K562 (cell line): ENCODE measurements at regions not wholly inside any gene's neighbourhood (a gene's known extent, or its start where the extent isn't known, plus 50 kb on each side); places are given as distances from the start of the nearest gene placed in this dataset.

Experiments
- ATAC-seq: fragments of 200-7000 bp; cut with Tn5 transposase; 3 replicates; pipeline ENCODE4 v1.9.1; 2020; ENCODE audit warnings: moderate library complexity
- BruUV-seq: library from RNA; stranded (reverse); fragments of 400-500 nt; replicated peaks from 2 replicates; lab custom pipeline; 2021; lab: Mats Ljungman, UMichigan
- CTCF ChIA-PET: fragments of 300-600 bp; formaldehyde crosslinking; extraction: SDS; loops from one replicate; lab custom pipeline; 2021; ENCODE audit warnings: low intra/inter-chr PET ratio; lab: Yijun Ruan, JAX
- POLR2A ChIA-PET: fragments of 300-600, 350-650 bp; sonication (Branson Sonifier 250); formaldehyde crosslinking; extraction: SDS; loops from one replicate; lab custom pipeline; 2021; ENCODE audit warnings: antibody characterized with exemption, inconsistent platforms; lab: Yijun Ruan, JAX
- DNase-seq, 4 experiments: peaks; one replicate each; pipeline versions ENCODE4 v3.0.0 to v3.0.0-alpha.2; 2011 to 2018; ENCODE audit warnings: low spot score in 3 of 4, mixed read lengths in 3 of 4; ENCODE audit errors: extremely low read depth in 1 of 4
- FAIRE-seq: peaks from 2 replicates; lab custom pipeline; 2011; peaks lifted over from hg19 to GRCh38; lab: Jason Lieb, UNC
- H2AFZ ChIP-seq: 2 replicates; pipeline ENCODE4 v1.6.0; 2011; ENCODE audit warnings: low read depth, low read length, control low read depth, inconsistent platforms
- H3K27ac ChIP-seq: fragments of 200-600 bp; 3 replicates; pipeline ENCODE4 v1.8.0; 2011; ENCODE audit warnings: low read depth, mild to moderate bottlenecking, control low read depth, inconsistent platforms, low read length, moderate library complexity, mixed read lengths; ENCODE audit errors: extremely low read depth
- H3K27me3 ChIP-seq, 2 experiments: fragments of 300-600 bp in 1 of 2; 2 replicates in 1 of 2; 3 replicates in 1 of 2; pipeline versions ENCODE4 v1.6.0 to v1.8.0; 2011; ENCODE audit warnings: inconsistent platforms in 2 of 2, low read length in 2 of 2, mild to moderate bottlenecking in 1 of 2, mixed read lengths in 1 of 2, moderate library complexity in 1 of 2; ENCODE audit not compliant: control insufficient read depth in 2 of 2, insufficient read depth in 2 of 2
- H3K36me3 ChIP-seq: fragments of 300-600 bp; 3 replicates; pipeline ENCODE4 v1.8.0; 2011; ENCODE audit warnings: mild to moderate bottlenecking, low read length, inconsistent platforms; ENCODE audit not compliant: control insufficient read depth, insufficient read depth
- H3K4me1 ChIP-seq, 2 experiments: fragments of 200-600 bp in 1 of 2; replicated peaks in 1 of 2; 2 replicates in 1 of 2; 3 replicates in 1 of 2; pipeline versions ENCODE4 v1.5.1 to v1.8.0; 2011; ENCODE audit warnings: inconsistent platforms in 2 of 2, low read length in 2 of 2, mild to moderate bottlenecking in 1 of 2, mixed read lengths in 1 of 2, moderate library complexity in 1 of 2; ENCODE audit not compliant: control insufficient read depth in 2 of 2, insufficient read depth in 2 of 2
- H3K4me2 ChIP-seq: 2 replicates; pipeline ENCODE4 v1.6.1; 2011; ENCODE audit warnings: low read length, control low read depth, inconsistent platforms, mixed read lengths; ENCODE audit not compliant: insufficient read depth
- H3K4me3 ChIP-seq: fragments of 200-600 bp; sonication (generic), shearing (Covaris generic); 2 replicates; pipeline ENCODE4 v1.5.1; 2016; ENCODE audit warnings: control low read depth, inconsistent platforms
- H3K79me2 ChIP-seq: fragments of 200-600 bp; 3 replicates; pipeline ENCODE4 v1.8.0; 2011; ENCODE audit warnings: low read length, inconsistent platforms; ENCODE audit not compliant: control insufficient read depth, insufficient read depth
- H3K9ac ChIP-seq, 2 experiments: 2 replicates each; pipeline versions ENCODE4 v1.6.0 to v1.6.1; 2011; ENCODE audit warnings: low read depth in 2 of 2, low read length in 2 of 2, control low read depth in 1 of 2, inconsistent platforms in 1 of 2, mild to moderate bottlenecking in 1 of 2, mixed read lengths in 1 of 2; ENCODE audit not compliant: insufficient read depth in 1 of 2
- H3K9me1 ChIP-seq: one replicate; pipeline ENCODE4 v1.6.0; 2011; ENCODE audit warnings: inconsistent platforms, mild to moderate bottlenecking, low read length, moderate library complexity; ENCODE audit not compliant: control insufficient read depth, insufficient read depth
- H3K9me3 ChIP-seq: replicated peaks from 2 replicates; pipeline ENCODE4 v1.5.1; 2011; ENCODE audit warnings: low read depth, low read length, inconsistent platforms; ENCODE audit not compliant: control insufficient read depth, insufficient read depth
- H4K20me1 ChIP-seq: replicated peaks from 2 replicates; pipeline ENCODE4 v1.6.1; 2011; ENCODE audit warnings: low read length, inconsistent platforms, mixed read lengths; ENCODE audit not compliant: control insufficient read depth, insufficient read depth
- KDM4B ChIP-seq, 2 experiments: fragments of 450-650 bp in 1 of 2; sonication (generic) in 1 of 2; IDR thresholded peaks; 2 replicates each; pipeline ENCODE4 v1.6.1; 2016 to 2017; ENCODE audit warnings: borderline replicate concordance in 2 of 2, antibody characterized with exemption in 1 of 2, low read depth in 1 of 2, mild to moderate bottlenecking in 1 of 2
- ZNF407 ChIP-seq: fragments of 450-650 bp; IDR thresholded peaks from 2 replicates; pipeline ENCODE4 v1.6.1; 2016; ENCODE audit warnings: low read depth
- ZNF717 ChIP-seq: fragments of 250-450 bp; sonication (Bioruptor Pico); IDR thresholded peaks from 2 replicates; pipeline ENCODE4 v1.5.0; 2021
- WGBS: fragments of 100-300 bp; shearing (Covaris generic); methylation state at CpG from one replicate; pipeline ENCODE4 v1.1.6; 2016; ENCODE audit warnings: low coverage, mixed read lengths; ENCODE audit not compliant: insufficient coverage; ENCODE audit errors: missing lambda C conversion rate; 5-methylcytosine and 5-hydroxymethylcytosine counted together
- in situ Hi-C: fragments of 300-500 bp; cut with MboI; formaldehyde crosslinking; loops from 4 replicates; pipeline ENCODE4 v1.15.0; 2018; ENCODE audit warnings: inconsistent platforms, mixed read lengths
- intact Hi-C: fragments of 100-400 bp; cut with micrococcal nuclease; formaldehyde crosslinking; loops from 2 replicates; pipeline ENCODE4 v1.14.2; 2022

GRCh38 chr6:168903613-168904345 lies 349.9 kb downstream of the THBS2 start:
- Histone ChIP-seq H3K79me2 (no peaks in the 10 kb centered on the region), H3K4me2 (no peak overlapping the region), H3K9me3 (no peaks in the 10 kb centered on the region), H3K4me1 (no peaks in the 10 kb centered on the region), H3K9me1 (no peaks in the 10 kb centered on the region), H3K36me3 (no peaks in the 10 kb centered on the region), H2AFZ (no peak overlapping the region), H4K20me1 (no peaks in the 10 kb centered on the region), H3K9ac (no peak overlapping the region), H3K27ac (no peak overlapping the region), H3K4me3 (no peak overlapping the region), H3K27me3 (peaks cover 19 to 40% of the 10 kb centered on the region in 2 experiments)
- intact Hi-C loops: no loop called here
- no peak for ATAC-seq
- ChIA-PET CTCF (no interaction called here), POLR2A (interaction anchor here (0.8 kb wide), 1 partner anchor 9 kb away, joined by 4 read pairs; no protein-coding TSS in a partner anchor)
- BruUV-seq: no TSS peak
- in situ Hi-C loops: no loop called here
- DNase-seq: no peak
- FAIRE-seq: no peak
- no peak for TF ChIP-seq ZNF717 (CRISPR knock-in tag)
- no peak for TF ChIP-seq ZNF407
- TF ChIP-seq KDM4B (IDR thresholded peaks at IDR 0.05; ENCODE audit: borderline replicate concordance in 2 of 2, low read depth in 1 of 2): no peak
- WGBS: under 1% methylated on average over 17 of the region's 17 CpGs
